NCI-H1436 (cell line): ENCODE measurements at regions not wholly inside any gene's neighbourhood (a gene's known extent, or its start where the extent isn't known, plus 50 kb on each side); places are given as distances from the start of the nearest gene placed in this dataset.
"Not testable (repeated sequence)": the region's sequence is repeated elsewhere in the genome, so short reads cannot be mapped to it uniquely, and the experiment has no call there.

ENCODE experiments used
- DNase-seq: peaks from one replicate; lab custom pipeline; 2025; lab: John Stamatoyannopoulos, UW

GRCh38 chr14:106348873-106349540, 822.6 kb downstream of the TMEM121 start:
- not testable (repeated sequence) for DNase-seq

- DNase-seq = not testable (repeated sequence)
Observed at GRCh38 chr14:106349678-106350457, 823.5 kb downstream of the TMEM121 start.

GRCh38 chr14:106355007-106355791, 828.8 kb downstream of the TMEM121 start:
- DNase-seq = not testable (repeated sequence)

GRCh38 chr14:106355881-106356642, 829.7 kb downstream of the TMEM121 start:
- DNase-seq = not testable (repeated sequence)

- not testable (repeated sequence) for DNase-seq
Observed at GRCh38 chr14:106356643-106356930, 830.2 kb downstream of the TMEM121 start.

- DNase-seq = not testable (repeated sequence)
Observed at GRCh38 chr14:106359157-106359887, 832.9 kb downstream of the TMEM121 start.

- not testable (repeated sequence) for DNase-seq
Observed at GRCh38 chr14:106365371-106365770, 839.0 kb downstream of the TMEM121 start.

GRCh38 chr14:106365894-106366293, 839.5 kb downstream of the TMEM121 start:
- not testable (repeated sequence) for DNase-seq

- not testable (repeated sequence) for DNase-seq
Observed at GRCh38 chr14:106366971-106367370, 840.6 kb downstream of the TMEM121 start.

GRCh38 chr14:106369456-106369855, 843.1 kb downstream of the TMEM121 start:
- not testable (repeated sequence) for DNase-seq

- DNase-seq = peak; percentile 83
Observed at GRCh38 chr14:106372870-106373652, 846.7 kb downstream of the TMEM121 start.

GRCh38 chr14:106373653-106374110, 847.3 kb downstream of the TMEM121 start:
- not testable (repeated sequence) for DNase-seq

- no peak for DNase-seq
Observed at GRCh38 chr14:106377432-106377831, 851.0 kb downstream of the TMEM121 start.

- no peak for DNase-seq
Observed at GRCh38 chr14:106378191-106378590, 851.8 kb downstream of the TMEM121 start.

GRCh38 chr14:106380740-106381139, 854.4 kb downstream of the TMEM121 start:
- DNase-seq = no peak

- DNase-seq = not testable (repeated sequence)
Observed at GRCh38 chr14:106389186-106389585, 862.8 kb downstream of the TMEM121 start.

- DNase-seq = no peak
Observed at GRCh38 chr14:106390401-106390800, 864.0 kb downstream of the TMEM121 start.

GRCh38 chr14:106390947-106391346, 864.6 kb downstream of the TMEM121 start:
- DNase-seq = no peak

GRCh38 chr14:106393742-106394141, 867.4 kb downstream of the TMEM121 start:
- DNase-seq = no peak

GRCh38 chr14:106395456-106396050, 869.2 kb downstream of the TMEM121 start:
- no peak for DNase-seq
